ENCODE measurements at regions not wholly inside any gene's neighbourhood (a gene's known extent, or its start where the extent isn't known, plus 50 kb on each side); places are given as distances from the start of the nearest gene placed in this dataset.

DNA sequence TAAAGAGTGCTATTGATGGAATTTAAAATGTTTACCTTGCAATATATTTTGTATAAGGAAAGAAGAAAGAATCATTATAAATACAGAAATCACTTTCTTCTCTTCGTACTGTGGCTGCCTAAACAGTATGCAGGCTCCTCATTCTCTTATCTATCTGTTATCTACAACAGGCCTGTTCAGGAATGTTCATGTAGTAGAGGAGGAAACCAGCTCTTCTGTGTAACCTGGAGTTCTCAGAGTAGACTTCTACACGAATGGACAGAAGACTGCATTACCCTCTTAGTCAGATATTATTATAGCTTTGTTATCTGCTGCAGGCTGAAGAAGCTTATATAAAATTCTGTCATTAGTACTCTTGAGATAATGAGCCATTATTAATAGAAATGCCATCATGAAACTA lies 1225.9 kb upstream of the CNTN5 start:
- WGBS, 2 experiments (ENCODE audit: extremely low coverage in 2 of 2, insufficient read length in 1 of 2): no CpG with 5 or more reads among the region's 2 CpGs

More for the DNA sequence above, 1225.9 kb upstream of the CNTN5 start:
- Histone ChIP-seq H3K36me3 (ENCODE audit: control insufficient read depth, insufficient read depth, low read length) (no peaks in the 10 kb centered on the region), H3K23ac (ENCODE audit: low read depth, low read length) (no peak overlapping the region), H2AK9ac (replicated peaks; ENCODE audit: low read depth, low read length, poor library complexity) (no peak overlapping the region), H2BK20ac (ENCODE audit: low read depth, low read length) (no peak overlapping the region), H3K27me3 (ENCODE audit: control insufficient read depth, insufficient read depth, low read length) (no peaks in the 10 kb centered on the region), H4K20me1 (ENCODE audit: insufficient read depth, low read length) (no peaks in the 10 kb centered on the region), H3K79me1 (ENCODE audit: low read depth in 1 of 2, low read length in 2 of 2) (no peaks in the 10 kb centered on the region), H3K14ac (replicated peaks; ENCODE audit: low read depth, low read length) (no peak overlapping the region), H4K8ac (ENCODE audit: low read depth in 2 of 2, low read length in 2 of 2) (no peak overlapping the region), H2AFZ (replicated peaks; ENCODE audit: low read length, poor library complexity) (no peak overlapping the region), H3K4me1 (ENCODE audit: control insufficient read depth, insufficient read depth, low read length) (no peaks in the 10 kb centered on the region), H3K4me3 (ENCODE audit: insufficient read depth, low read depth, low read length) (no peak overlapping the region), H4K5ac (ENCODE audit: low read depth, low read length) (no peak overlapping the region), H3K9me1 (ENCODE audit: insufficient read depth, low read length) (no peaks in the 10 kb centered on the region), H2BK15ac (ENCODE audit: low read depth, low read length) (no peak overlapping the region), H3K4me2 (ENCODE audit: low read depth, low read length) (no peak overlapping the region), H3K4ac (ENCODE audit: low read depth, low read length) (no peak overlapping the region), H3K27ac (ENCODE audit: insufficient read depth, low read length) (no peak overlapping the region), H3K18ac (ENCODE audit: low read depth, low read length) (no peak overlapping the region), H2BK120ac (ENCODE audit: low read depth, low read length) (no peak overlapping the region), H2AK5ac (ENCODE audit: low read depth, low read length) (no peak overlapping the region), H4K91ac (ENCODE audit: insufficient read depth, low read depth, low read length) (no peak overlapping the region), H3K9me3 (ENCODE audit: control insufficient read depth, insufficient read depth, low read length) (no peaks in the 10 kb centered on the region), H3K56ac (ENCODE audit: extremely low read depth, insufficient read depth, low read length) (no peak overlapping the region), H2BK5ac (ENCODE audit: low read depth, low read length, poor library complexity, severe bottlenecking) (no peak overlapping the region), H3K9ac (ENCODE audit: low read depth, low read length) (no peak overlapping the region)
- in situ Hi-C loops (cut with MboI; ENCODE audit: low sequenced_read_pairs): no loop called here
- intact Hi-C loops (cut with micrococcal nuclease): no loop called here
- ChIA-PET POLR2A (ENCODE audit: unreplicated experiment) (no interaction called here), CTCF (no interaction called here)
- no TSS peak for BruUV-seq (replicated peaks)
- DNase-seq: no peak
- TF ChIP-seq MAZ (IDR thresholded peaks at IDR 0.05; ENCODE audit: borderline replicate concordance, low read depth, low read length): no peak
- ATAC-seq (ENCODE audit: low read depth): no peak
- dilution Hi-C loops (cut with HindIII; ENCODE audit: low sequenced_read_pairs, unreplicated experiment): no loop called here

Measured in IMR-90 (cell line).